ENCODE measurements at regions not wholly inside any gene's neighbourhood (a gene's known extent, or its start where the extent isn't known, plus 50 kb on each side); places are given as distances from the start of the nearest gene placed in this dataset.

DNA sequence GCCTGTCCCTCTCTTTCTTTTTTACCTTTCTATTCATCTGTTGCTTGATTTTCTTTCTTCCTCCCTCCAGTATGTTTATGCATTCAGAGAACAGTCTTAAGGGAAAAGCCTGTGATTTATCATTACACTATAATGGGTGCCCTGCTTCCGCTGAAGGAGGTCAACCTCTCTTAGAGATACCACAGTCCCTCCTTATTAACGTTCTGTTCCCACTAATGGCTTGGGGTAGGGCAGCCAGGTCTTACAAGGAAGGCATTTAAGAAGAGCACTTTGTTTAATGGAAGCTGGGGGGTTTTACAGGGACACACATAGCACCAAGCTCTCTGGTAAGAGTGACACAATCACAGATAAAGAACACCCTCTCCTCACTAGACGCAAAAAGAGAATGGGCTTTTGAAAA, 523.5 kb downstream of the NUF2 start:
- TF ChIP-seq, protein P1, sequence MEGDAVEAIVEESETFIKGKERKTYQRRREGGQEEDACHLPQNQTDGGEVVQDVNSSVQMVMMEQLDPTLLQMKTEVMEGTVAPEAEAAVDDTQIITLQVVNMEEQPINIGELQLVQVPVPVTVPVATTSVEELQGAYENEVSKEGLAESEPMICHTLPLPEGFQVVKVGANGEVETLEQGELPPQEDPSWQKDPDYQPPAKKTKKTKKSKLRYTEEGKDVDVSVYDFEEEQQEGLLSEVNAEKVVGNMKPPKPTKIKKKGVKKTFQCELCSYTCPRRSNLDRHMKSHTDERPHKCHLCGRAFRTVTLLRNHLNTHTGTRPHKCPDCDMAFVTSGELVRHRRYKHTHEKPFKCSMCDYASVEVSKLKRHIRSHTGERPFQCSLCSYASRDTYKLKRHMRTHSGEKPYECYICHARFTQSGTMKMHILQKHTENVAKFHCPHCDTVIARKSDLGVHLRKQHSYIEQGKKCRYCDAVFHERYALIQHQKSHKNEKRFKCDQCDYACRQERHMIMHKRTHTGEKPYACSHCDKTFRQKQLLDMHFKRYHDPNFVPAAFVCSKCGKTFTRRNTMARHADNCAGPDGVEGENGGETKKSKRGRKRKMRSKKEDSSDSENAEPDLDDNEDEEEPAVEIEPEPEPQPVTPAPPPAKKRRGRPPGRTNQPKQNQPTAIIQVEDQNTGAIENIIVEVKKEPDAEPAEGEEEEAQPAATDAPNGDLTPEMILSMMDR (IDR thresholded peaks at IDR 0.05), result no peak
- no peak for TF ChIP-seq POLR2A (IDR thresholded peaks at IDR 0.05)
